WI38 (cell line): ENCODE measurements at regions not wholly inside any gene's neighbourhood (a gene's known extent, or its start where the extent isn't known, plus 50 kb on each side); places are given as distances from the start of the nearest gene placed in this dataset.
"Not testable (repeated sequence)": the region's sequence is repeated elsewhere in the genome, so short reads cannot be mapped to it uniquely, and the experiment has no call there.

Experiments
- H3K4me3 ChIP-seq: 2 replicates; pipeline ENCODE4 v1.5.1; 2011; ENCODE audit warnings: low read depth, mild to moderate bottlenecking, control low read depth, low read length
- CTCF ChIP-seq: IDR thresholded peaks from 2 replicates; pipeline ENCODE4 v1.5.1; 2012; ENCODE audit warnings: low read depth, mild to moderate bottlenecking, control low read depth, low read length

- no peak for TF ChIP-seq CTCF
Observed at GRCh38 chr3:174365796-174366195, 493.3 kb upstream of the NAALADL2 start.

GRCh38 chr3:174366904-174367303 lies 492.2 kb upstream of the NAALADL2 start:
- H3K4me3 ChIP-seq, result not testable (repeated sequence)

More at GRCh38 chr3:174365796-174366195, 493.3 kb upstream of the NAALADL2 start:
- H3K4me3 ChIP-seq, result no peak overlapping the region

- H3K4me3 ChIP-seq, result no peak overlapping the region
- no peak for TF ChIP-seq CTCF
Observed at GRCh38 chr3:174376346-174376745, 482.8 kb upstream of the NAALADL2 start.

DNA sequence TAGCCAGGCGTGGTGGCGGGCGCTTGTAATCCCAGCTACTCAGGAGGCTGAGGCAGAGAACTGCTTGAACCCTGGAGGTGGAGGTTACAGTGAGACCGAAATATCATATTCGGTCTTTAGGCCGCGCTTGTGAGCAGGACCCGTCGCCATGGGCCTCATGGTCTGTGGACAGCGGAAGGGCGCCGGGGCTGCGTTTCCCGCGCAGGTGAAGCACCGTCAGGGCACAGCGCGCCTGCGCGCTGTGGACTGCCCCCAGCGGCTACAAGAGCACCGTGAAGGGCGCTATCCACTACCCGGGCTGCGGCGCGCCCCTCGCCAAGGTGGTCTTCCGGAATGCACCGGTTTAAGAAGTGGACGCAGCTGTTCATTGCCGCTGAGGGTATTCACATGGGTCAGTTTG lies 482.0 kb upstream of the NAALADL2 start:
- no peak for TF ChIP-seq CTCF
- no peak overlapping the region for H3K4me3 ChIP-seq

DNA sequence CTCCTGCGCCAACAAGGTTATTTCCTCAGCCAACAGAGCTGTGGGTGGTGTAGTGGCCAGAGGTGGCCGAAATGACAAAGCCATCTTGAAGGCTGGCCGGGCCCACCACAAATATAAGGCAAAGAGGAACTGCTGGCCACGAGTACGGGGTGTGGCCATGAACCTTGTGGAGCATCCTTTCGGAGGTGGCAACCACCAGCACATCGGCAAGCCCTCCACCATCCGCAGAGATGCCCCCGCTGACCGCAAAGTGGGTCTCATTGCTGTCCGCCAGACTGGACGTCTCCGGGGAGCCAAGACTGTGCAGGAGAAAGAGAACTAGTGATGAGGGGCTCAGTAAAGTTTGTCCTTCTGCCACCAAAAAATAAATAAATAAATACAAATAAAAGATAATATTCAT lies 481.4 kb upstream of the NAALADL2 start:
- TF ChIP-seq CTCF, result no peak

GRCh38 chr3:174382878-174383277 lies 476.3 kb upstream of the NAALADL2 start:
- TF ChIP-seq CTCF, result no peak
- H3K4me3 ChIP-seq, result no peak overlapping the region

More for the DNA sequence above, 481.4 kb upstream of the NAALADL2 start:
- no peak overlapping the region for H3K4me3 ChIP-seq

DNA sequence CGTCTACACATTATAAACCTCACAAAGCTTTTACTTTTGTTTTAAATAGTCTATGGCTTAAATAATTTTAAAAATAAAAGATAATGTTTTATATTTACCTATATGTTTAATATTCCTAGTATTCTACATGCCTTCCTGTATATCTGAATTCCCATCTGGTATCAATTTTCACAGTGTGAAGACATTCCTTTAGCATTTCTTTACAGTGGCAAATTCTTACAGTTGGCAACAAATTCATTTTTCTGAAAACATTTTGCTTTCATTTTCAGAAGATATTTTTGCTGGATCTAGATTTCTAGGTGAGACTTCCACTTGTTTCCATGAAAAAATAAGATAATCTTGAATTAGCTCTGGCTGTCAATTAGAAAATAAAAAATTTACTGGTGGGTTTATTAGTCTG lies 471.4 kb upstream of the NAALADL2 start:
- TF ChIP-seq CTCF, result no peak
- no peak overlapping the region for H3K4me3 ChIP-seq

- H3K4me3 ChIP-seq, result no peak overlapping the region
- TF ChIP-seq CTCF, result no peak
Observed at GRCh38 chr3:174397848-174398247, 461.3 kb upstream of the NAALADL2 start.
